ENCODE measurements at regions not wholly inside any gene's neighbourhood (a gene's known extent, or its start where the extent isn't known, plus 50 kb on each side); places are given as distances from the start of the nearest gene placed in this dataset.
"Not testable (repeated sequence)": the region's sequence is repeated elsewhere in the genome, so short reads cannot be mapped to it uniquely, and the experiment has no call there.

DNA sequence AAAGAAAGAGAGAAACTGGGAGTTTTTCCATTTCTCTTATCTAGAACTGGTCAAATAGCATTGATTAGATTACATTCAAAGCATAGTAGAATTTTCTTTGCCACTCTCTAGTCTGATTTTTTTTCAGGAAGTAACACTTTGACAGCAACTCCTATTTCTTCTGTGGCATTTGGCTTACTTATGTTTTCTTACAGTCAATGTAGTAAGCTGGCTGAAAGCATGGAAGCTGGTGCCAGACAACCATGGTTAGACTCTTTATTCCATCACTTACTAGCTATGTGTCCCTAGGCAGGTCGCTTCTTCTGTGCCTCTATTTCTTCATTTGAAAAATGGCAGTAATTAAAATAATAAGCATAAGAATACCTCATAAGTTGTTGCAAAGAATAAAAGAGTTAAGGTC lies 54.2 kb upstream of the OPRM1 start:
- no peak for DNase-seq

DNA sequence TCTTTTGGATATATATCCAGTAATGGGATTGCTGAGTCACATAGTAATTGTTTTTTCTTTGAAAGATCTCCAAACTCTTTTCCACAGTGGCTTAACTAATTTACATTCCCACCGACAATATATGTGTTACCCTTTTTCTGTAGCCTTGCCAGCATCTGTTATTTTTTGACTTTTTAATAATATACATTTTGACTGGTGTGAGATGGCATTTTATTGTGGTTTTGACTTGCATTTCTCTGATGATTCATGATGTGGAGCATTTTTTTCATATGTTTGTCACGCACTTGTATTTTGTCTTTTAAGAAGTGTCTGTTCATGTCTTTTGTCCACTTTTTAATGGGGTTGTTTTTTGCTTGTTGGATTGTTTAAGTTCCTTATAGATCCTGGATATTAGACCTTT lies 58.9 kb upstream of the OPRM1 start:
- no peak for DNase-seq

DNA sequence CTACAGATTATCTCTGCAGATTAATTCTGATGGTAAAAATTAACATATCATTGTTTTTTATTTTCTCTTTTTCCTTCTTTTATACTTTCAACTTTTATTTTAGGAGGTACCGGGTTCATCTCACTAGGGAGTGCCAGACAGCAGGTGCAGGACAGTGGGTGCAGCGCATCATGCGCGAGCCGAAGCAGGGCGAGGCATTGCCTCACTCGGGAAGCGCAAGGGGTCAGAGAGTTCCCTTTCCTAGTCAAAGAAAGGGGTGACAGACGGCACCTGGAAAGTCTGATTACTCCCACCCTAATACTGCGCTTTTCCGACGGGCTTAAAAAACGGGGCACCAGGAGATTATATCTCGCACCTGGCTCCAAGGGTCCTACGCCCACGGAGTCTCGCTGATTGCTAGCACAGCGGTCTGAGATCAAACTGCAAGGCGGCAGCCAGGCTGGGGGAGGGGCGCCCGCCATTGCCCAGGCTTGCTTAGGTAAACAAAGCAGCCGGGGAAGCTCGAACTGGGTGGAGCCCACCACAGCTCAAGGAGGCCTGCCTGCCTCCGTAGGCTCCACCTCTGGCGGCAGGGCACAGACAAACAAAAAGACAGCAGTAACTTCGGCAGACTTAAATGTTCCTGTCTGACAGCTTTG lies 60.0 kb upstream of the OPRM1 start:
- not testable (repeated sequence) for DNase-seq

DNA sequence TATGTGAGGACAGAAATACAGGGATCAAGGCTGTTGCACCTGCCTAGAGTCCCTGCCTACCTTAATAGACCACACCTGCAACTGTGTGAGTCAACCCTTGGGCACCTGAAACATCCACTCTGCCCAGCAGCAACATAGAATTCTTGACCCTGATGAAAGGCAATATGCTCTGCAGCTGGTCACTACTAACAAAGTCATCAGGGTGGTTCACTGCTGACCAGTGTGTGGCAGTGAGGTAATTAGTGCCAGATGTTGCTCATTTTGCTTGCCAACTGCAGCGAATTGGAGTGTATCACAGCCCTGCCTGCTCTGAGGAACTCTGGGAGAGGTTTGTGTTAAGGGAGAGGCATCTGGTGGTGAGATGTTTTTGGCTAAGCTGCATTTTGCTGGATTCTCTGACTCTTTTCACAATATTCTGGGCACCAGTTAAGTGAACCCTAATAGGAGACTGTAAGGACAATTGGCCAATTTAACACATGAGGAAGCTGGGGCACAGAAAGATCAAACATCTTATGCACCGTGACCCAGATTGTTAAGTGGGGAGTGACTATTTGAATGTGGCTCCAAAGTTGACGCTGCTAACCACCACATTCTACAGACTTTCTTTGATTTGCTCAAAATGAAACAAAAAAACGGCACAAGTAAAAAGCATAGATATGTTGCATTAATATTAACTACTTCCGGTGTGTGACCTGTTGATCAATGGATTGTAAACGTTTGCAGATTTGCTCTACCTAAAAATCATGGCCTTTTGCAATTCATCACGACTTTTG lies 61.9 kb upstream of the OPRM1 start:
- DNase-seq = no peak

DNA sequence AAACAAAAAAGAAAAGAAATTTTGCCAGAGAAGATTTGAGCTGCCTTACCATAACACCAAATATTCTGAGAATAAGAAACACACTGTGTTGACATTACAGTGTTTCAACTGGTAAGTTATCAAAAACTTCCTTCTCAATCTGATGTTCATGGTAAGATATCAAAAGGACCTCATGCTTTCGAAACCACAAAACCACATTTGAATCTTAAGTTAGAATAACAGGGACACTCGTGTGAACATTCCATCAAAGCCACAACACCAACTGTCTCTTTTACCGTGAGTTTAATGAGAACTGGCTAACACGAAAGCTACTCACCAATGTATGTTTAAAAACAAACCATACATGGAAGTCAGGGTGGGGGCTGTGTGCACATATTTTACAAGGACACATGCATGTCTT lies 73.0 kb upstream of the OPRM1 start:
- no peak for DNase-seq

DNA sequence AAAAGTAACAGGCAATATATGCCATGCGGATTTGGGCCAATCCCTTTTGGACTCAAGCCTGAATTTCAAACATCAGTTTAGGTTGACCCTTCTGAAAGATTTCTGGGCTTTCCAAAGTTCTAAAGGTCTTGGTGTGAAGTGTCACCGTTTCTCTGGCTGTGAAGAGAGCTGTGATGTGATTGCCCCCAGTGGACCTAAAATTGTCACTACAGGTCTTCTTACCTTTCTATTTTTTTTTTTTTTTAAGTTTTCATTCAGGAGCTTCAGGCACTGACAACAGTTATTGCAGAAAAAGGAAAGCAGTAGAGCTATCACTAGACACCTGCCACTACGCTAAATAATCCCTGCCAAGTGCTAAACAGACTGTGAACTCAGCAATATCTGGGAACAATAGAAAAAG lies 75.7 kb upstream of the OPRM1 start:
- no peak for DNase-seq

DNA sequence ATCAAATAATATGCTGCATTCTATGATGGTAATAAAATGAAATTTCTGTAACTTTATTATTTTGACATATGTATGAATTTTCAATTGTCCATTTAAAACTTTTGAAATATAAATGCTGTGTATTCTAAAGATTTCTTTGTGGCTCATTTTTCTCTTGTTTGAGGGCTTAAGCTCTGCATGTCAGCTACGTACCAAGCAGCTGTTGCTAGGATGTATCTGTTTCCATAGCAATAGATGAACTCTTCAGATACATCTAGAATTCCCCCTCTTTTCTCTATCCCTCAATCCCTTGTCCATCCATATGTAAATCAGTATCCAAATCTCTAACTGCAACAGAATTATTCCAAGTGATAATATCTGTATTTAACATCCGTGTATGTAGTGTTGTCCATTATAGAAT lies 76.5 kb upstream of the OPRM1 start:
- no peak for DNase-seq

DNA sequence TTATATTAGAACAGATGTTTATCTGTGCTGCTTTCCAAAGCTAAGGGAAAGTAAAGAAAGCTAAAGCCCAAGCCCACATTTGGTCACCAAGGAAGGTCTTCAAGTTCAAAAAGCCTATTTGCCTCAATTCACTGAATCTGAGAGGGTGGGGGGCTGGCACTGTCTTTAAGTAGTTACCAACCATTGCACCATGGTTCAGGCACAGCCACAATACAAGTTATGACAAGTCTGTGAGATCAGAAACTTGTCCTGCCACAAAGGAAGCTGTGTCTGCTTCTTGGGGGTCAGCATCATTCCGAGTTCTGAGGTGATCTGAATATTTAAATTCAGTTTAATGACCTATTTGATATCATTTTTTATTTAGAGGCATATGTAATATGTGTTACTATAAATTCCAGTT lies 78.3 kb upstream of the OPRM1 start:
- DNase-seq = no peak

DNA sequence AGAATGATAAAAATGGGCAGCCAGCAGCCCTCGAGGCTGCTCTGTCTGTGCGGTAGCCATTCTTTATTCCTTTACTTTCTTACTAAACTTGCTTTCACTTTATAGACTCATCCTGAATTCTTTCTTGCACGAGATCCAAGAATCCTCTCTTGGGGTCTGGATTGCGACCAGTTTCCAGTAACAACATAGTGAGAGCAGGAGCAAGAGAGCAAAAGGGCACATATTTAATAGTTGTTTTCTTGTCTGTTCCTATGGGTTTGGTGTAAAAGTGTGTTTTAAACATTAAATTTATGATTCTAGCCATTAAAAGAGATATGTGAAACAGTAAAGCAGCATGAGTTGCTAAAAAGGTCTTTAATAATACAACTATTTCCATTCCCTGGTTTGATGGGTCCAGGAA lies 78.8 kb upstream of the OPRM1 start:
- no peak for DNase-seq

DNA sequence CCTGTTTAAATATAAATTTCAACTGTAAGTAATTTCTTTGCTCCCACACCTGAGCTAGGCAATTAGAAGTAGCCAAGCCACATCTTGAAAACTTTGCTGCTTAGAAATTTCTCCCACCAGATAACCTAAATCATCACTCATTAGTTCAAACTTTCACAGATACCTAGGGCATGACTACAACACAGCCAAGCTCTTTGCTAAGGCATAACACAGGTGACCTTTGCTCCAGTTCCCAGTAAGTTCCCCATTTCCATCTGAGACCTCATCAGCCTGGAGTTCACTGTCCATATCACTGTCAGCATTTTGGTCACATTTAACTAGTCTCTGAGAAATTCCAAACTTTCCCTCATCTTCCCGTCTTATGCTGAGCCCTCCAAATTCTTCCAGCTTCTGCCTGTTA lies 79.8 kb upstream of the OPRM1 start:
- DNase-seq = no peak

DNA sequence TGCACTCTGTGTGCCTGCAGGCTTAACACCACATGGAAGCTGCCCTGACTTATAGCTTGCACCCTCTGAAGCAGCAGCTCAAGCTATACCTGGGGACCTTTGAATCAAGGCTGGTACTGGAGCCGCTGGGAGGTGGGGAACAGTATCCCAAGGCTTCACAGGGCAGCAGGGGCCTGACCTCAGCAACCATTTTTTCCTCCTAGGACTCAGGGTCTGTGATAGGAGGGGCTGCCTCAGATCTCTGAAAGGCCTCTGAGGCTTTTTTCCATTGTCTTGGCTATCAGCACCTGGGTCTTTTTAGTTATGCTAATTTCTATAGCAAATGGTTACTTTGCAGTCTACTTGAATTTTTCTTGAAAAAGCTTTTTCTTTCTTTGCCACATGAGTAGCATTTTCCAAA lies 80.2 kb upstream of the OPRM1 start:
- DNase-seq = no peak

DNA sequence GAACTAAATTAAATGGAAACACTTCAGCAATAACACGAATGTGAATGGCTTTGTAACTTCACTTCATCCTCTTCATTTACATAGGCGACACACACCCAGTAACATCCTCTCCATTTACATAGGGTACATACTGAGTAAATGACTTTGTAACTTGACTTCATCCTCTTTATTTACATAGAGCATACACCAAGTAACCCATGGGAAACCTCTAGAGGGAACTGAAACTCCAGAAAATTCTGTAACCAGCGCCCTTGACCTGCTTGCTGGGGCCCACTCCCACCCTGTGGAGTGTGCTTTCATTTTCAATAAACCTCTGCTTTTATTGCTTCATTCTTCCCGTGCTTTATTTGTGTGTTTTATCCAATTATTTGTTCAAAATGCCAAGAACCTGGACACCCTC lies 81.6 kb upstream of the OPRM1 start:
- DNase-seq = no peak

DNA sequence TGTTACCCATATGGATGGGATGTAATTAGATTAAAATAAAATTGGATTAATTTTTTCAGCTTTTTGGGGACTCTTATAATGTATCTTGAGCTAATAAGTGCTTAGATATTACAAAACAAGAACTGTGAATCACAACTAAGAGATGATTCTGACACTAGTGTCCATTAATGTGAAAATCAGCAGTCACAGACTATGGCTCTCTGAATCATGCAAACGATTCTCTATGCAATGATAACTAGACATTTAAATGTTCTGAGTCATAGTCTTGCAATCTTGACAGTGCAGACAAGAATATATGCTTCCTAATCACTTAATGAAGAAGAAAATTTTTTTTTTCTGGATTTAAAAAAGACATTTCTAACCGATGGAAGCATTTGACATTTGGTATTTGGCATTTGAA lies 82.2 kb upstream of the OPRM1 start:
- DNase-seq = no peak

DNA sequence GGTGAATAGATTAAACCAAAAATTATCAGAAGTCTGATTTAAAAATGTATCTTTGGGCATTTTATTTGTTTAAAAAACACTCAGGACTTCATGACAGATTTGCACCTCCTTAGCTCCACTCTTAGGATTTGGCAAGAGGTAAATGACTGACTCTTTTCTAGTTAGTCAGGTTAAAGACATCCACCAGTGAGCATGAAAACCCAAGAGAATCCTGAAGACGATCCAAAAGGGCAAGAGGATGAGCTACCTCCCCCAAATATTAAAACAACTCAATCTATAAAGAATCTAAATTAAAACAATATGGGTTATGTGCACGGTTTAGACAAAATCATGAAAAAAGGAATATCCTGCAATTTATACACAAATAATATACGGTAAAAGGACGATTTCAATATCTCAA lies 89.4 kb upstream of the OPRM1 start:
- no peak for DNase-seq

DNA sequence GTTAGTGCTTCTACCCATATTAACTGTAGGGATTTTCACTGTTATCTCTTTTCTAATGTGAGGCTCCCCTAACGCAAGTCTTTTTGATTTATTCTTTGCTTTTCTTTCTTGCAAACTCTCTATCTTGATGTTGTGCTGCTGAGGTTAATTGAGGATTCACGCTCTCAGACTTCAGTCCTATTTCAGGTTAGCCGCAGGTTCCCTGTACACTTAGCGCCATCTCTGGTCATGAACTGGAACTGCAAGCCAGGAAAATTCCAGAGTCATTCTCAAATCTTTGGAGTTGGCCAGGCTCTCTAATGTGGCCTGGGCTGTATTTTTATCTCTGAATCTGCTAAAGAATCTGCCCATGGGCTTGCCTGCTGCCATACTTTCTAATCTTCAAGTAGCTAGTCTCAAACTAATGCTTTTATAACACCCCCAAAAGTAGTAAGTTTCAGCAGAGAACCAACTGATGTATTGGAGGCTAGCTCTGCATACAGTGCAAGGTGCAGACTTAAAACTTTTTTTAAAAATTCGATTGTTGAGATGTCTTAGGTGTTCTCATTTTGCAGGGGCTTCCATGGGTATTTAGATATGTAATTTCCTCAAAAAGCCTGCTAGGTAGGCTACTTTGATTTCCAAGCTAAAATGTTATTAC lies 91.1 kb upstream of the OPRM1 start:
- DNase-seq = no peak

DNA sequence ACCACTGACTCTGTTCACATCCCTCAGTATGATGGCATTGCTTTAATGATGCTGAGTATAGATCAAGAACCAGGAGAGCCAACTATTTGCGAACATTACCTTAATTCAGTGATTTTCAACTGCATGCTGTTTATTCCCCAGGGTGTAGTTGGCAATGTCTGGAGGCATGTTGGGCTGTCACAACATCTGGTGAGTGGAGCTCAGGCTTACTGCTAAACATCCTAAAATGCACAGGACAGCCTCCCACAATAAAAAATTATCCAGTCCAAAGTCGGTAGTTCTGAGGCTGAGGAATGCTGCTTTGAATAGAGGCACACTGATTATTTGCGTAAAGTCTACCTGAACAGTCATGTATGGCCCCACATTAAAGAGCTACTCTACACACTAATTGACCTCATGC lies 94.8 kb upstream of the OPRM1 start:
- no peak for DNase-seq

DNA sequence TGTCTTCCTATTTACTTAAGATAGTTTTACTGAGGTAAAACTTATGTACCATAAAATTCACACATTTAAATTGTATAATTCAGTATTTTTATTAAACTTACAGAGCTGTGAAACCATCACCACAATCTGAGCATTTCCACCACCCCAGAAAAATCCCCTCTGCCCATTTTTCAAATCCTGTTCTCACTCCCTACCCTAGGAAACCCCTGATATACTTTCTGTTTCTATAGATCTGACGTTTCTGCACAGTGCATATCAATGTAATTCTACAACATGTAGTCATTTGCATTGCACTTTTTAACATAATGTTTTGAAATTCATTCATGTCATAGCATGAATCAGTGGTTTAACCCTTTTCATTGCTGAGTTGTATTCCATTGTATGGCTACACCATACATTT lies 96.7 kb upstream of the OPRM1 start:
- DNase-seq = no peak

DNA sequence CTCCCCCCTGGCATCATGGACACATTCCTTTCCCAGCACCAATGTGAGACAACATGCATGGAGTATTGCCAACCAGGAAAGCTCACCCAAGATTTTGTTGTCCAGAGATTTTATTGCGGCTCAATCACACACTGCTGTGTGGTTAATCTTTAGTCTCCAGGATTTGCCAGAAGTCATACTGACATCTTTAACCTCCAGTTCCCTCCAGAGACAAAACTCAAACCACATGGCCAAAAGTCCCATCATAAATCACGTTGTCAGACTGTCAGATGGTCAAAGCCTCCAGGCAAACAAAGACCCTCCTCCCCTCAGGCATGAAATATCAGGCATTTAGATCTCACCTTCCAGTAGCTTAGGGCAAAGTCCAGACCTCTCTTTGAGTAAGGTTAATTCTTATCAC lies 97.3 kb upstream of the OPRM1 start:
- no peak for DNase-seq

DNA sequence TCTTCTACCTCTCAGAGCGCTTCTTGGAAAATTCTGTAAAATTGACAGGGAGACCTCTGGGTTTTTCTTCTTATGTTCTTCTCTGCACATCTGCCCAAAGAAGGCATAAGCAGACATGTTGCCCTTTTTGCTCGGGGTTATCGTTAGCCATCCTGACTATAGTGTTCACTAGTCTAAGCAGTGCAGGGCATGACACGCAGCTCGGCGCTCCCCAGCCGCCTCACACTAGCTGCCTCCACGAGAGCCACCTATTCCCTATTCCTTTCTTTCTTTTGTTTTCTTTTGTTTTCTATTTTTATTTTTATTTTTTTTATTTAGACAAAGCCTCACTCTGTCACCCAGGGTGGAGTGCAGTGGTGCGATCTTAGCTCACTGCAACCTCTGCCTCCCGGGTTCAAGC lies 100.2 kb upstream of the OPRM1 start:
- no peak for DNase-seq

DNA sequence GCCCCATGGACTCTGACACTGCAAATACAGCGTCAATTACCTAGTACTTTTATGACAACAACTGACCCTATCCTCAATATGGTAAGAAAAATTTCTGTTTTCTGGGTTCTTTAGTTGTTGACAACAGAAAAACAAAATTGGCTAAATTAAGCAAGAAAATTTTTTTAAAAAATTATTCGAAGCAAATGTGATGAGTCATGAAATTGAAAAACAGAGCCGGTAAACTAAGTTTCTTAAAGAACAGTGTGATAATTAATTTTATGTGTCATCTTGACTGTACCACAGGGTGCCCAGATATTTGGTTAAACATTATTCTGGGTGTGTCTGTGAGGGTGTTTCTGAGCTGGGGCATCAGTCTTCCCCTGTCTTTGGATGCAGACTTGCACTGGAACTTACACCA lies 107.6 kb upstream of the OPRM1 start:
- DNase-seq = no peak

DNA sequence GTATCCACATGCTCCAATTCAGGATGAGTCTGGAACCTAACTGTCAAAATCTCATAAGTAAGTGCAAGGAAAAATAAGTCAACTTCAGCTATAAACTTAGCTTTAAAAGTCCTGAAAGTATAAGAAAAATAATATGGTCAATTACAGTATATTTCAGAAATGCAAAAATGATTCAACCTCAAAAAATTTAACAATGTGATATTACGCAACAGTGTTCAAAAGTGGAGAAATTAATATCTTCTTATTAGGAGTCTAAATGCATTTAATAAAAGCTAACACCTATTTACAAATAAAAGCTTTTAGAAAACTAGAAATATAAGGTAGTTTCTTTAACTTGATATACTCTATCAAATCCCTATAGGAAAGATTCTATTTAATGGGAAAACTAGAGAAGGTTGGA lies 111.2 kb upstream of the OPRM1 start:
- no peak for DNase-seq

DNA sequence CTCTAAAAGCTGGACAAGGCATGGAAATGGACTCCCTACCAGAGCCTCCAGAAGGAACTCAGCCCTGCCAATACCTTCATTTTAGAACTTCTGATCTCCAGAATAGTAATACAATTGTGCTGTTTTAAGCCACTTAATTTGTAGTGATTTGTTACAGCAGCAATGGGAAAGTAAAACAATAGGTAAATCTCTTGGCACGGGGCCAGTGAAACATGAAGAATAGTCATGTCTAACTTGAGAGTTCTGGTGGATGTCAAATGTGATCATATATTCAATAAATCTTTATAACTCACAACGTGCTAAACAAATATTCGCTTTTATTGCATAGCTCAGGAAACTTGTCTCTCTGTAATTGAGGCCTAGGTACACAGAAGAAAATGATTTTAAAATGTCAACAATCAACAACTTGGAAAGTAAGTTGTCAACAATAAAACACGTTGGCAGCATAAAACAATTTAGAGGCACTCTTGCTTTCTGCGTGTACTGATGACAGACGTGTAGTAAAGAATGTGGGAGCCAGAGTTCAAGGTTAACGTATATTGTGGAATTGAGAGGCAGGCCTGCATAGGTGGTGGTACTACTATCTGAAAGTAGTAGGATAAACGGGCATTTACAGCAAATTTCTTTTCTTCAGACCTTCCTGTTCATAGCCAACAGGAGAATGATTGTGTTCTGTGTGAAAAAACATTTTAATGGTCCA lies 140.5 kb upstream of the OPRM1 start:
- DNase-seq = no peak

DNA sequence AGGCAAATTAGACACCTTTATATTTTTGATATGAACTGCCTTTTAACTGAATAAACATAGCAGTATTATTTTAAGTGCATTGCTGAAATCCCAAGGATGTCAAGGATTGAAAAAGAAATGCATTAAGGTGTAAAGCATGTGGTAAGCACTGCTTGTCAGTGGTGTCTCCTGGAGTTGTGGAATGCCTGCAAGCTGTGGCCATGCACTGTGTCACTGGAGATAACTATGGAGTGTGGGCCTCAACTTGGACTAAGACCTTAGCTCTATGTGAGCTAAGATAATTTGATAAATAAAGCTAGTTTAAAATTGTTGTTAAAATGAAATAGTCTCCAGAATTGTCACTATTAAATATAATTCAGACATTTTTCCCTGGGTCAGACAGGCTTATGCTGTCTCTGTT lies 156.6 kb upstream of the OPRM1 start:
- no peak for DNase-seq

DNA sequence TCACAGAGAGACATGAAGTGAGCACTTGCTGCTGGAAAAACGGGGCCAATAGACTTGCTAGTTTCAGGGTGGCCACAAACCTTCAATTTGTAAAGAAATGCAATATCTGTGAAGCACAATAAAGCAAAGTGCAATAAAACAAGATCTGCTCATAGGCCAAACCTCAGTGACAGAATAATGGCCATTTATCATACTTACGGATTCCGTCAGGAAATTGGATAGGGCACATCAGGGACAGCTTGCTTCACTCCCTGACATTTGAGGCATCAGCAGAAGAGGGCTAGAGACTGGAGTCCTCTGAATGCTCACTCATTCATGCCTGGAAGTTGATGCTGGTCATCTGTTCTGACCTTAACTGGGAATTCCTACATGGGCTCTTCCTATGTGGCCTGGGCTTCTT lies 165.5 kb upstream of the OPRM1 start:
- no peak for DNase-seq
